Heart right ventricle (tissue), 16 donors: ENCODE measurements at regions not wholly inside any gene's neighbourhood (a gene's known extent, or its start where the extent isn't known, plus 50 kb on each side); places are given as distances from the start of the nearest gene placed in this dataset.

ENCODE experiments used
- ATAC-seq, 8 donors: fragments of 200-7000 bp; cut with Tn5 transposase; one replicate each; pipeline ENCODE4 v1.9.1; 2020; ENCODE audit warnings: mild to moderate bottlenecking in 8 of 8, moderate library complexity in 8 of 8, moderate number of reproducible peaks in 1 of 8
- DNase-seq, 2 donors: peaks; one replicate each; pipeline ENCODE4 v3.0.0-alpha.2; 2020
- H3K27ac ChIP-seq, 10 donors: fragments of 200-600 bp; sonication (generic) in 2 of 10; one replicate each; pipeline versions ENCODE4 v1.5.0 to v1.8.0; 2020 to 2022; ENCODE audit warnings: mild to moderate bottlenecking in 3 of 10
- H3K27me3 ChIP-seq, 7 donors: fragments of 200-600 bp; one replicate each; pipeline ENCODE4 v1.8.0; 2021 to 2022; ENCODE audit warnings: mild to moderate bottlenecking in 2 of 7
- H3K36me3 ChIP-seq, 9 donors: fragments of 200-600 bp; sonication (generic) in 1 of 9; one replicate each; pipeline versions ENCODE4 v1.5.0 to v1.8.0; 2020 to 2022; ENCODE audit warnings: mild to moderate bottlenecking in 2 of 9
- H3K4me1 ChIP-seq, 9 donors: fragments of 200-600 bp; sonication (generic) in 1 of 9; one replicate each; pipeline versions ENCODE4 v1.5.0 to v1.8.0; 2020 to 2022; ENCODE audit warnings: mild to moderate bottlenecking in 4 of 9
- H3K4me3 ChIP-seq, 10 donors: fragments of 200-600 bp; sonication (generic) in 2 of 10; one replicate each; pipeline versions ENCODE4 v1.5.0 to v1.8.0; 2020 to 2022; ENCODE audit warnings: mild to moderate bottlenecking in 7 of 10, moderate library complexity in 2 of 10
- H3K9me3 ChIP-seq, 11 donors: fragments of 200-600 bp in 10 of 11; sonication (generic) in 2 of 11; one replicate each; pipeline versions ENCODE4 v1.5.0 to v1.8.0; 2013 to 2022; ENCODE audit warnings: mild to moderate bottlenecking in 2 of 11, control low read depth in 1 of 11, moderate library complexity in 1 of 11
- CTCF ChIP-seq, 9 donors: fragments of 200-600 bp; sonication (generic) in 2 of 9; IDR thresholded peaks; one replicate each; pipeline versions ENCODE4 v1.5.0 to v1.8.0; 2021 to 2022; ENCODE audit warnings: antibody characterized with exemption in 9 of 9, mild to moderate bottlenecking in 5 of 9, moderate library complexity in 1 of 9
- WGBS, 2 donors: extraction: QIAGEN DNeasy Blood & Tissue Kit; methylation state at CpG; one replicate each; pipeline ENCODE4 v1.1.7; 2013; ENCODE audit warnings: inconsistent platforms in 1 of 2; 5-methylcytosine and 5-hydroxymethylcytosine counted together
- intact Hi-C, 10 donors: fragments of 100-400 bp; cut with DNase I; formaldehyde crosslinking; loops; one replicate each; pipeline versions ENCODE4 v1.11.1 to v1.14.2; 2022
- donor health status: Arrhythmogenic right ventricular cardiomyopathy.
- donor health status: ischemic (EF 13 %, LVEDD 7.1; RV severe dilation, severe dysfunction).
- donor health status: healthy with polysubstance abuse.
- donor health status: DM: no; HTN: yes; CAD: no.
- donor health status: DM: no; HTN: no; CAD: no.
- donor health status: ischemic (EF 25% LVEDD 6.9; RV normal size, moderate dysfunction).
- donor health status: ischemic (EF 25% LVEDD 5.7; RV mildly dilated, moderate dysfunction).
- donor health status: healthy.
- donor health status: DM: yes; HTN: yes; CAD: no.
- donor health status: Ischemic cardiomyopathy.
- donor health status: ischemic (EF 35%, LVEDD 5.7; RV mildly dilated, moderate dysfunction).
- donor health status: nonischemic (EF 11% LVEDD 7.7; RV severe dilation, severe dysfunction).
- donor health status: DM: yes; HTN: yes; CAD: no.
- donor health status: PGD.
- donor health status: ischemic (EF 29% LVEDD 5.4; RV normal size, mild dysfunction).
- donor health status: nonischemic (EF 23%, LVEDD 6.1; RV moderate dilation, normal function).

DNA sequence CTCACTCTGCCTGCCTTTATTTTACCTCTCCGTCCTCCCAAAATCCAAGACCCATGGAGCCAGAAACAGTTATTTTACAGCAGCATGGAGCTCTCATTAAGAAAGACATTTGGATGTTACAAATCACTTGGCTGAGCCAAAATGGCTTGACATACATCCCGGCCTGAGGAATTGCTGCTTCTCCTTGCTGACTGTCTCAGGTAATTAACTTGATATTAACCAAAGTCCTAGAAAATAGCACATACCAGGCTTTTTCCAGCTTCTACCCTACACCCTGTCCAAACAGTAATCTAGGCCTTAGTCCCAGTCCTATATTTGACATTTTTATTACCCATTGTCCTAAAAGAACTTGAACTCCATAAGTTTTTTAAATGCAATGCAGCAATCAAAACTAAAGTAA is 205.0 kb downstream of the TMX3 start:
- DNase-seq (no peak), ATAC-seq (no peak)
- Histone ChIP-seq H3K27me3 (no peaks in the 10 kb centered on the region), H3K36me3 (no peaks in the 10 kb centered on the region), H3K9me3 (peaks cover 0 to 3% (median 0%) of the 10 kb centered on the region in 11 donors), H3K4me3 (no peak overlapping the region), H3K27ac (no peak overlapping the region), H3K4me1 (no peaks in the 10 kb centered on the region)
- no peak for TF ChIP-seq CTCF (IDR thresholded peaks at IDR 0.05)
- intact Hi-C loops = loop anchor here in 1 of 10 donors (10.0 kb wide), 1 partner anchor 65 kb away; no protein-coding TSS in a partner anchor
- WGBS, 2 donors = 82 to 86% methylated on average over 2 of the region's 2 CpGs

DNA sequence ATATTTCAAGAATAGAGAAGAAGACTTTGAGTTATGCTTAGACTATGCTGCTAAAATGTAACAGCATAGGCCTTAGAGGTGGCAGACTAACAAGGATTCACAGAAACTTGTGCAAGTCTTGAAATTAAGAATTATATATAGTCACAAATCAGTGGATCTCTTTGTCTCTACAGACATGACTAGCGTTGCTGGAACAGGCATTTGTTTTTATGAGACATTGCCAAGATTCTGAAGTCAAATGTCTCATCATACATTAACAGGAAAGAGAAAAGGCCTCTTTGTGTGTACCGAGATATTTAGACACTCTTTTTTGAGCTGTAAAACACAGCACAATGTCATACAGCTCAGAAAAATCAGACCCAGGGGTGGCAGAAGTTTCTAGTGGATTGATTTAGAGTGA is 207.1 kb downstream of the TMX3 start:
- DNase-seq (no peak), ATAC-seq (no peak)
- intact Hi-C loops = no loop called here
- Histone ChIP-seq H3K27me3 (no peaks in the 10 kb centered on the region), H3K4me3 (no peak overlapping the region), H3K4me1 (no peaks in the 10 kb centered on the region), H3K9me3 (peaks cover 0 to 3% (median 0%) of the 10 kb centered on the region in 11 donors), H3K36me3 (no peaks in the 10 kb centered on the region), H3K27ac (no peak overlapping the region)
- WGBS, 2 donors = 54 to 56% methylated on average over 2 of the region's 2 CpGs
- no peak for TF ChIP-seq CTCF (IDR thresholded peaks at IDR 0.05)

DNA sequence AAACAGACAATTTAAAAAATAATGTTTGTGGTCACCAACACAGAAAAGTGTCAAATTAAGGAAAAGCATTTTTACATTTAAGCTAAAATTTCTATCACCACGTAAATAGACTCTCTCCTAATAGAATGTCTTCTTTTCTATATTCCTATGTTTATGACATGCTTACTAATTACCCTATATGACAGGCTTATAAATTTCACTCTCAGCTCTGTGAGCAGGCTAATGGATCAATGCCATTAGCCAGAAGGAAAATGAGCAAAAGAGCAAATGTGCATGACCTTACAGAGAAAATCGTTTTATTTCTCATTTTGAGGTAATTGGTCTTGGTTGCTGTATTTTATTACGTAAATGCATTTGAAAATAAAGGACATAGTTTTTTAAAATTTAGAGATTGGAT is 209.7 kb downstream of the TMX3 start:
- Histone ChIP-seq H3K27me3 (no peaks in the 10 kb centered on the region), H3K27ac (no peak overlapping the region), H3K4me3 (no peak overlapping the region), H3K4me1 (no peaks in the 10 kb centered on the region), H3K36me3 (no peaks in the 10 kb centered on the region), H3K9me3 (no peaks in the 10 kb centered on the region)
- intact Hi-C loops = no loop called here
- 78 to 87% methylated on average over 3 of the region's 3 CpGs for WGBS, 2 donors
- DNase-seq = no peak
- ATAC-seq = no peak
- TF ChIP-seq CTCF (IDR thresholded peaks at IDR 0.05) = no peak

GRCh38 chr18:68504441-68505177 is 210.3 kb downstream of the TMX3 start:
- intact Hi-C loops = no loop called here

More at GRCh38 chr18:68504441-68505177, 210.3 kb downstream of the TMX3 start:
- ATAC-seq = no peak
- Histone ChIP-seq H3K36me3 (no peaks in the 10 kb centered on the region), H3K4me1 (no peaks in the 10 kb centered on the region), H3K27me3 (no peaks in the 10 kb centered on the region), H3K27ac (no peak overlapping the region), H3K9me3 (no peaks in the 10 kb centered on the region), H3K4me3 (no peak overlapping the region)
- TF ChIP-seq CTCF (IDR thresholded peaks at IDR 0.05) = no peak
- WGBS, 2 donors = 62 to 66% methylated on average over 2 of the region's 2 CpGs
- no peak for DNase-seq
